ENCODE measurements at regions not wholly inside any gene's neighbourhood (a gene's known extent, or its start where the extent isn't known, plus 50 kb on each side); places are given as distances from the start of the nearest gene placed in this dataset.

GRCh38 chr9:118651511-118651910 lies 717.7 kb downstream of the BRINP1 start:
- Histone ChIP-seq H3K36me3 (no peaks in the 10 kb centered on the region), H3K27ac (no peak overlapping the region), H3K4me1 (no peaks in the 10 kb centered on the region), H3K27me3 (no peaks in the 10 kb centered on the region), H3K9me3 (peaks cover 0 to 6% (median 0%) of the 10 kb centered on the region in 12 donors), H3K4me3 (no peak overlapping the region)
- intact Hi-C loops (cut with DNase I) = no loop called here
- TF ChIP-seq CTCF (IDR thresholded peaks at IDR 0.05) (no peak), POLR2A (IDR thresholded peaks at IDR 0.05) (no peak)
- DNase-seq = no peak
- no peak for ATAC-seq
- WGBS, 4 donors = 64 to 90% (median 77%) methylated on average over 2 of the region's 2 CpGs

GRCh38 chr9:118652258-118652657 lies 717.0 kb downstream of the BRINP1 start:
- 79 to 88% (median 86%) methylated on average over 2 of the region's 2 CpGs for WGBS, 4 donors
- Histone ChIP-seq H3K27ac (no peak overlapping the region), H3K36me3 (no peaks in the 10 kb centered on the region), H3K9me3 (no peaks in the 10 kb centered on the region), H3K4me3 (no peak overlapping the region), H3K27me3 (no peaks in the 10 kb centered on the region), H3K4me1 (no peaks in the 10 kb centered on the region)
- no peak for TF ChIP-seq POLR2A (IDR thresholded peaks at IDR 0.05)
- TF ChIP-seq CTCF (IDR thresholded peaks at IDR 0.05) = no peak
- intact Hi-C loops (cut with DNase I) = no loop called here
- no peak for DNase-seq
- no peak for ATAC-seq

- no peaks in the 10 kb centered on the region for H3K36me3 ChIP-seq
- ATAC-seq (no peak), DNase-seq (no peak)
- no peak overlapping the region for H3K4me3 ChIP-seq
- no peaks in the 10 kb centered on the region for H3K4me1 ChIP-seq
- no peaks in the 10 kb centered on the region for H3K9me3 ChIP-seq
- H3K27me3 ChIP-seq = no peaks in the 10 kb centered on the region
- intact Hi-C loops (cut with DNase I) = no loop called here
- no peak overlapping the region for H3K27ac ChIP-seq
- 81 to 86% (median 84%) methylated on average over 2 of the region's 2 CpGs for WGBS, 4 donors
- TF ChIP-seq POLR2A (IDR thresholded peaks at IDR 0.05) (no peak), CTCF (IDR thresholded peaks at IDR 0.05) (no peak)
Measured at GRCh38 chr9:118652912-118653311, 716.3 kb downstream of the BRINP1 start.

- Histone ChIP-seq H3K27ac (no peak overlapping the region), H3K9me3 (no peaks in the 10 kb centered on the region), H3K27me3 (no peaks in the 10 kb centered on the region), H3K36me3 (no peaks in the 10 kb centered on the region), H3K4me1 (no peaks in the 10 kb centered on the region), H3K4me3 (no peak overlapping the region)
- WGBS, 4 donors = 57 to 60% (median 59%) methylated on average over 6 of the region's 6 CpGs
- intact Hi-C loops (cut with DNase I) = no loop called here
- no peak for DNase-seq
- TF ChIP-seq CTCF (IDR thresholded peaks at IDR 0.05) (no peak), POLR2A (IDR thresholded peaks at IDR 0.05) (no peak)
- ATAC-seq = no peak
Measured at GRCh38 chr9:118659011-118659410, 710.2 kb downstream of the BRINP1 start.
